Liver (tissue), 8 donors: ENCODE measurements at regions not wholly inside any gene's neighbourhood (a gene's known extent, or its start where the extent isn't known, plus 50 kb on each side); places are given as distances from the start of the nearest gene placed in this dataset.

ENCODE experiments used
- DNase-seq: peaks from one replicate; pipeline ENCODE4 v3.0.0-alpha.2; 2017; ENCODE audit warnings: low spot score
- H3K27ac ChIP-seq, 2 donors: one replicate each; pipeline ENCODE4 v1.7.0; 2013; ENCODE audit warnings: inconsistent platforms in 2 of 2, low read length in 2 of 2, control low read depth in 1 of 2, low read depth in 1 of 2, mild to moderate bottlenecking in 1 of 2
- H3K27me3 ChIP-seq, 4 donors: one replicate each; pipeline versions ENCODE4 v1.6.1 to v1.7.0; 2013; ENCODE audit warnings: low read length in 3 of 4, inconsistent platforms in 1 of 4, mild to moderate bottlenecking in 1 of 4, moderate library complexity in 1 of 4; ENCODE audit not compliant: control insufficient read depth in 4 of 4, insufficient read depth in 4 of 4
- H3K36me3 ChIP-seq, 4 donors: one replicate each; pipeline versions ENCODE4 v1.6.1 to v1.7.0; 2013; ENCODE audit warnings: low read length in 3 of 4, mild to moderate bottlenecking in 3 of 4, low read depth in 1 of 4, moderate library complexity in 1 of 4; ENCODE audit not compliant: control insufficient read depth in 4 of 4, insufficient read depth in 3 of 4
- H3K4me1 ChIP-seq, 4 donors: one replicate each; pipeline versions ENCODE4 v1.6.1 to v1.7.0; 2013; ENCODE audit warnings: low read length in 3 of 4, mild to moderate bottlenecking in 3 of 4, moderate library complexity in 1 of 4; ENCODE audit not compliant: control insufficient read depth in 4 of 4, insufficient read depth in 4 of 4
- H3K4me3 ChIP-seq, 3 donors: one replicate each; pipeline versions ENCODE4 v1.6.1 to v1.7.0; 2013; ENCODE audit warnings: low read length in 3 of 3, control low read depth in 1 of 3, low read depth in 1 of 3, mild to moderate bottlenecking in 1 of 3
- H3K9ac ChIP-seq, 2 donors: one replicate each; pipeline ENCODE4 v1.7.0; 2013; ENCODE audit warnings: low read length in 2 of 2, mild to moderate bottlenecking in 2 of 2, moderate library complexity in 2 of 2, control low read depth in 1 of 2, low read depth in 1 of 2
- H3K9me3 ChIP-seq, 4 donors: one replicate each; pipeline versions ENCODE4 v1.6.1 to v1.7.0; 2013; ENCODE audit warnings: low read length in 3 of 4; ENCODE audit not compliant: control insufficient read depth in 4 of 4
- CTCF ChIP-seq: fragments of 150-350 bp; IDR thresholded peaks from 2 replicates; pipeline ENCODE4 v1.5.1; 2017; ENCODE audit warnings: improper control_type of control experiment, low read depth, low read length; ENCODE audit not compliant: missing input control
- EGR1 ChIP-seq, 2 donors: IDR thresholded peaks; 2 replicates each; pipeline ENCODE4 v1.6.1; 2016 to 2018; ENCODE audit warnings: antibody characterized with exemption in 2 of 2, low read depth in 2 of 2
- FOXA1 ChIP-seq: IDR thresholded peaks from 2 replicates; pipeline ENCODE4 v1.6.1; 2016; ENCODE audit warnings: antibody characterized with exemption
- FOXA2 ChIP-seq: IDR thresholded peaks from 2 replicates; pipeline ENCODE4 v1.6.1; 2016; ENCODE audit warnings: antibody characterized with exemption
- GABPA ChIP-seq, 2 donors: IDR thresholded peaks in 1 of 2; conservative IDR thresholded peaks in 1 of 2; 2 replicates each; pipeline ENCODE4 v1.6.1; 2016; ENCODE audit warnings: antibody characterized with exemption in 2 of 2, mild to moderate bottlenecking in 1 of 2, moderate library complexity in 1 of 2
- HNF4G ChIP-seq: IDR thresholded peaks from 2 replicates; pipeline ENCODE4 v1.6.1; 2016; ENCODE audit warnings: antibody characterized with exemption
- JUND ChIP-seq, 2 donors: IDR thresholded peaks; 2 replicates each; pipeline ENCODE4 v1.6.1; 2016; ENCODE audit warnings: antibody characterized with exemption in 2 of 2
- NR2F2 ChIP-seq: IDR thresholded peaks from 2 replicates; pipeline ENCODE4 v1.6.1; 2016; ENCODE audit warnings: antibody characterized with exemption
- RAD21 ChIP-seq, 2 donors: IDR thresholded peaks; 2 replicates each; pipeline ENCODE4 v1.6.1; 2016; ENCODE audit warnings: antibody characterized with exemption in 2 of 2, mild to moderate bottlenecking in 2 of 2
- REST ChIP-seq: IDR thresholded peaks from 2 replicates; pipeline ENCODE4 v1.6.1; 2016; ENCODE audit warnings: antibody characterized with exemption, mild to moderate bottlenecking
- RXRA ChIP-seq, 2 donors: IDR thresholded peaks; 2 replicates each; pipeline ENCODE4 v1.6.1; 2017 to 2018; ENCODE audit warnings: antibody characterized with exemption in 2 of 2, mild to moderate bottlenecking in 1 of 2
- SP1 ChIP-seq: IDR thresholded peaks from 2 replicates; pipeline ENCODE4 v1.6.1; 2018; ENCODE audit warnings: antibody characterized with exemption, mild to moderate bottlenecking
- YY1 ChIP-seq: IDR thresholded peaks from 2 replicates; pipeline ENCODE4 v1.6.1; 2016; ENCODE audit warnings: antibody characterized with exemption, mild to moderate bottlenecking
- ZBTB33 ChIP-seq: IDR thresholded peaks from 2 replicates; pipeline ENCODE4 v1.6.1; 2016; ENCODE audit warnings: antibody characterized with exemption
- WGBS: extraction: QIAGEN DNeasy Blood & Tissue Kit; methylation state at CpG from one replicate; pipeline ENCODE4 v1.1.7; 2013; 5-methylcytosine and 5-hydroxymethylcytosine counted together
- donor health status: healthy.
- donor health status: healthy.
- donor health status: healthy.
- donor health status: healthy.
- donor health status: healthy.

GRCh38 chr15:88323976-88324740 lies 67.6 kb upstream of the NTRK3 start (continued):
- TF ChIP-seq RAD21 (IDR thresholded peaks at IDR 0.05) (no peak), HNF4G (no peak), NR2F2 (no peak), YY1 (no peak), CTCF (no peak)

GRCh38 chr15:88323468-88323867 lies 66.9 kb upstream of the NTRK3 start:
- H3K9ac ChIP-seq = no peak overlapping the region
- H3K27ac ChIP-seq = no peak overlapping the region
- TF ChIP-seq FOXA2 = no peak
- H3K27me3 ChIP-seq = peaks cover 0 to 6% (median 0%) of the 10 kb centered on the region in 4 donors
- H3K4me1 ChIP-seq = no peaks in the 10 kb centered on the region
- no peak for DNase-seq
- no peaks in the 10 kb centered on the region for H3K36me3 ChIP-seq
- H3K9me3 ChIP-seq = no peaks in the 10 kb centered on the region
- no peak overlapping the region for H3K4me3 ChIP-seq
- 83% methylated on average over 8 of the region's 8 CpGs for WGBS

GRCh38 chr15:88322461-88322860 lies 65.9 kb upstream of the NTRK3 start:
- TF ChIP-seq SP1 (no peak), RAD21 (IDR thresholded peaks at IDR 0.05) (no peak), GABPA (IDR thresholded peaks at IDR 0.05 in 1 of 2, conservative IDR thresholded peaks at IDR 0.05 in 1 of 2) (no peak), FOXA1 (no peak), JUND (IDR thresholded peaks at IDR 0.05) (no peak), RXRA (IDR thresholded peaks at IDR 0.05) (no peak), REST (no peak), CTCF (no peak), ZBTB33 (no peak), EGR1 (IDR thresholded peaks at IDR 0.05; ENCODE audit: low read depth in 2 of 2) (no peak), HNF4G (no peak)
- no peak overlapping the region for H3K27ac ChIP-seq

More at GRCh38 chr15:88322461-88322860, 65.9 kb upstream of the NTRK3 start:
- no peak for DNase-seq
- Histone ChIP-seq H3K9me3 (no peaks in the 10 kb centered on the region), H3K36me3 (no peaks in the 10 kb centered on the region), H3K4me1 (no peaks in the 10 kb centered on the region), H3K27me3 (peaks cover 0 to 6% (median 0%) of the 10 kb centered on the region in 4 donors), H3K4me3 (no peak overlapping the region), H3K9ac (no peak overlapping the region)
- 67% methylated on average over 3 of the region's 3 CpGs for WGBS
